HG02970 (cell line): ENCODE measurements at regions not wholly inside any gene's neighbourhood (a gene's known extent, or its start where the extent isn't known, plus 50 kb on each side); places are given as distances from the start of the nearest gene placed in this dataset.
"Not testable (repeated sequence)": the region's sequence is repeated elsewhere in the genome, so short reads cannot be mapped to it uniquely, and the experiment has no call there.

ENCODE experiments used
- ATAC-seq: cut with Tn5 transposase; IDR thresholded peaks from one replicate; pipeline ENCODE4 v1.9.1; 2021; ENCODE audit warnings: mild to moderate bottlenecking, moderate library complexity, moderate number of reproducible peaks; ENCODE audit not compliant: unreplicated experiment, low FRiP score

- ATAC-seq = no peak
These were observed 182.7 kb upstream of the SALL3 start for GRCh38 chr18:78796693-78797455.

GRCh38 chr18:78797499-78797898 lies 182.1 kb upstream of the SALL3 start:
- ATAC-seq = no peak

GRCh38 chr18:78798402-78799175 lies 181.0 kb upstream of the SALL3 start:
- no peak for ATAC-seq

- no peak for ATAC-seq
These were observed 180.1 kb upstream of the SALL3 start for GRCh38 chr18:78799382-78800089.

GRCh38 chr18:78800102-78800851 lies 179.3 kb upstream of the SALL3 start:
- not testable (repeated sequence) for ATAC-seq

- ATAC-seq = no peak
These were observed 178.6 kb upstream of the SALL3 start for GRCh38 chr18:78801011-78801410.

- ATAC-seq = no peak
These were observed 176.5 kb upstream of the SALL3 start for GRCh38 chr18:78803104-78803503.

- no peak for ATAC-seq
These were observed 175.2 kb upstream of the SALL3 start for GRCh38 chr18:78804206-78805030.

GRCh38 chr18:78805840-78806239 lies 173.8 kb upstream of the SALL3 start:
- ATAC-seq = no peak

GRCh38 chr18:78807668-78808067 lies 171.9 kb upstream of the SALL3 start:
- no peak for ATAC-seq

GRCh38 chr18:78809845-78810244 lies 169.8 kb upstream of the SALL3 start:
- ATAC-seq = no peak

GRCh38 chr18:78810706-78811105 lies 168.9 kb upstream of the SALL3 start:
- no peak for ATAC-seq

GRCh38 chr18:78812067-78812466 lies 167.6 kb upstream of the SALL3 start:
- no peak for ATAC-seq

GRCh38 chr18:78813156-78813555 lies 166.5 kb upstream of the SALL3 start:
- no peak for ATAC-seq

- ATAC-seq = no peak
These were observed 165.5 kb upstream of the SALL3 start for GRCh38 chr18:78813936-78814710.

- no peak for ATAC-seq
These were observed 164.9 kb upstream of the SALL3 start for GRCh38 chr18:78814766-78815165.

GRCh38 chr18:78816114-78816513 lies 163.5 kb upstream of the SALL3 start:
- no peak for ATAC-seq

- ATAC-seq = no peak
These were observed 162.7 kb upstream of the SALL3 start for GRCh38 chr18:78816916-78817315.

- ATAC-seq = no peak
These were observed 161.1 kb upstream of the SALL3 start for GRCh38 chr18:78818495-78818894.
